H54 (cell line): ENCODE measurements at regions not wholly inside any gene's neighbourhood (a gene's known extent, or its start where the extent isn't known, plus 50 kb on each side); places are given as distances from the start of the nearest gene placed in this dataset.

Source experiments
- DNase-seq: peaks from one replicate; pipeline ENCODE4 v3.0.0; 2011; ENCODE audit warnings: low spot score, mixed read lengths; ENCODE audit not compliant: insufficient read length
- FAIRE-seq: peaks from 3 replicates; lab custom pipeline; 2011; peaks lifted over from hg19 to GRCh38; lab: Jason Lieb, UNC
- POLR2A ChIP-seq: IDR thresholded peaks from 2 replicates; pipeline ENCODE4 v1.6.1; 2011; ENCODE audit warnings: low read depth, mild to moderate bottlenecking, low read length

DNA sequence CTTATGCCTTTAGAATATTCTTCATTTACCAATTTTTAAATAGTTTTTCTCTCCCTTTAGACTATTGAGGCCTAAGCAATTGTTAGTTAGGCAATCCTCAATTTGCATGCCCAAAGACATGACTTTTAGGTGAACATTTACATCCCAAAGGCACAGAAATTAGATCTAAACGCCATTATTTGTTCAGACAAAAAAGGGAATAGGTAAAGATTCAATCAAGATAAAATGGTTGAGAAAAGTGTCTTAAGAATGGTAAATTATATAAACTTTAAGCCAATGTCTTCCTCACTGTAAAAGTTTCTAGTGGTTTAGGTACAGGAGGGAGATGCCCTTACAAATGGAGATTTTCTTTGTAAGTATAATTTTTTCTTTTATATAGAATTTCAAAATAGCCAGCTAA, 50.2 kb upstream of the MME start:
- no peak for FAIRE-seq
- no peak for DNase-seq
- TF ChIP-seq POLR2A = no peak

DNA sequence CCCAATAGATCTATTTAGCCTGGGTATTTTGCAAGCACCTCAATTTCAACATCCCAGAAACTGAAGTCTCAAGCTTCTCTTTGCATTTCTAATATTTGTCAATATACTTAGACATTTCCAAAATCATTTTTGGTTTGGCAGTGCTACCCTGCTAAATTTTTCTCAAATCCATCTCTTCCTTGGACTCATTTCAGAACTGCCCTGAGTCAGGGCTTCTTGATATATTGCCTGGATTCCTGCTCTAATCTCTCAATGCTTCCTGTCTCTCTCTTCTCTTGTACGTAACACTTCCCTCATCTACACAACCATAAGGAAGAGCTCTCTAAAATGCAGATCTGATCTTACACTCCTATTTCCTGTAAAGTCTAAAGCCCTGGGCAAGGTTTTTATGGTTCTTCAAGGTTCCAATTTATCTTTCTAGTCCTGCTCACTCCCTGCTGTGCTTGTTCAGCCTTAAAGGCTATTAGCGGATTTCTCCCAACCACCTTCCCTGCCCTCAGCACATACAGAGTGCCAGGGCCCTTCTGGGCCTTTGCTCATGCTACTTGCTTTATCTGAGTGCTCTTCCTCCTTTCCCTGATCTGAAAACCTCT, 53.0 kb upstream of the MME start:
- FAIRE-seq = peak; percentile 96
- no peak for TF ChIP-seq POLR2A
- DNase-seq = no peak

- FAIRE-seq = peak; percentile 58
- TF ChIP-seq POLR2A = no peak
- peak; percentile 12 for DNase-seq
These were observed 56.0 kb upstream of the MME start for GRCh38 chr3:155024006-155024638.

- no peak for FAIRE-seq
- DNase-seq = no peak
- no peak for TF ChIP-seq POLR2A
These were observed 57.2 kb upstream of the MME start for GRCh38 chr3:155022896-155023295.

DNA sequence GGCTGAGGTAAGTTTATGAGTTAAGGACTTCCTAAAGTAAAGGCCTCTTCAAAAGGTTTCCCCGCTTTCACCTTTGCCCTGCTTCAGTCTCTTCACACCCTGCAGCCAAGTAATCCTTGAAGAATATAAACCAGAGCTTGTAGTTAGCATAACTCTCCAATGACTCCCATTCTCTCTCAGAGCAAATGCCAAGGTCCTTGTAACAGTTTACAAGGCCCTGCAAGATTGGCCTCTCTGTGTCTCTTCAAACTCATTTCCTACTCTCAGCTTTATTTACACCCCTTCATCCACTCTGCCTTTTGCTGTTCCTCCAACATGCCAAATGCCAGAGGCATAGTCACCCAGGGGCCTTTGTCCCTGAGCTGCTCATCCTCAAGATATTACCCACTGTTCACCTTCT, 60.5 kb upstream of the MME start:
- no peak for TF ChIP-seq POLR2A
- DNase-seq = no peak
- peak; percentile 6 for FAIRE-seq

- FAIRE-seq = no peak
- DNase-seq = no peak
- no peak for TF ChIP-seq POLR2A
These were observed 61.3 kb upstream of the MME start for GRCh38 chr3:155018621-155019330.

GRCh38 chr3:155015776-155016436, 64.2 kb upstream of the MME start:
- FAIRE-seq (peak; percentile 86), DNase-seq (no peak)
- TF ChIP-seq POLR2A = no peak

DNA sequence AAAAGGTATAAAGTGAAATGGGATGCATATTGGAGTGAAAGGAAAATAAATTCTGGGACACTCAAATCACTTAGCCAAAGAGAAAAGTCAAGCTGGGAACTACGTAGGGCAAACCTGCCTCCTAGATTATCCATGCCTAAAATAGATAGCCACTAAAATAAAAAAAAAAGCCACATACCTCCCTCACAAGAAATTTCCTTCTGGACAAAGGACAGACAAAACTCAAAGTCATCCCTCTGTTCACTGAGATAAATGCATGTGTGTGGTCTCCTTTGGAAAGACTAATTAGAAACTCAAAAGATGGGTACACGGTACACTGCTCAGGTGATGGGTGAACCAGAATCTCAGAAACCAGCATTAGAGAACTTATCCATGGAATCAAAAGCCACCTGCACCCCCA, 65.2 kb upstream of the MME start:
- DNase-seq (no peak), FAIRE-seq (no peak)
- no peak for TF ChIP-seq POLR2A

DNA sequence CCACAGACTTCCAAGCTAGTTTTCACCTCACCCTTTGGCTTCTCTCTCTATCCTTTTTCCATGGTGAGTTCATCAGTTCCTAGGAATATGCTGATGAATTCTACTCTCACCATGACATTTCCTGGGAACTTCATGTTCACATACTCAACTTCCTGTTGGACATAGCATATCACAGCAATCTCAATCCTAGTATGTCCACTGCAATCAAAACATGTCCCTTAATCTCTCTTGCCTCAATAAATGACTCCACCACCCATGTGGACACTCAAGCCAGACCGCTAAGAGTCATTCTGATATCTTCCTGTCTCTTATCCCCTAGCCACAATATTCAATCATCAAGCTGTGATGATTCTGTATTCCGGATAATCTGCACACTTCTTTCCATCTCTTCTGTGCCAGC, 66.7 kb upstream of the MME start:
- DNase-seq = no peak
- no peak for FAIRE-seq
- TF ChIP-seq POLR2A = no peak

DNA sequence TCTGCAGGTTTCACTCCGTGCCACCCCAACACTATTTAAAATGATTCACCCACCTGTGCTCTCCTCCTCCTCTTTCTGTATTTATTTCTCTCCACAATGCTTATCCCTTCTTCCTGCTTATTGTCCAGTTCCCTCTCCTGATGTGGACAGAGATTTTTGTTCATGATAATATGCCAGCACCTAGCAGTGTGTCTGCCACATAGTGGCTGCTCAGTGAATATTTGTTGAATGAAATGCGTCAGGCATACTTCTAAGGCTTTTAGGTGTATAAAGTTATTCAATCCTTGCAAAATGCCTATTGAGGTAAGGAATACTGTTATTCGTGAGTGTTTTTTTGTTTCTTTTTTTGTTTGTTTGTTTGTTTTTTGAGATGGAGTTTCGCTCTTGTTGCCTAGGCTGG, 67.5 kb upstream of the MME start:
- FAIRE-seq = no peak
- DNase-seq = no peak
- TF ChIP-seq POLR2A = no peak

GRCh38 chr3:155010416-155010815, 69.7 kb upstream of the MME start:
- DNase-seq = no peak
- no peak for FAIRE-seq
- TF ChIP-seq POLR2A = no peak

DNA sequence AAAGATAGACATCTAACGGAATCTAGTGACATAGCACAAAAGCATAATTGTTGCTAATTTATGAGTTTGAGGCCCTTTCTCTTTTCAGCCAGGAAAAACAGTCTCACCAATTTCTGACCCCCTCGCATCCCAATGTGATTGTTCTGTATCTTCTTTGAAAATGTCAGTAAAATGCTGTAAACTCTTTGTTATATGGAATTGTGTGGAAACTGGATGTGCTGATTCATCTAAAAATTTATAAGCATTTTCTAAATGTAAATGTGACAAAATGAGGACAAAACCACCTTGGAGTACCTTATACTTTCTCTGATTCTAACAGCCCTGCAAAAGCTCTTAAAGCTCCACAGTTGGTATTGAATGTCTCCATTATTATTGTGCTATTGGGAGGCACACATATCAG, 70.9 kb upstream of the MME start:
- no peak for TF ChIP-seq POLR2A
- FAIRE-seq (no peak), DNase-seq (no peak)

DNA sequence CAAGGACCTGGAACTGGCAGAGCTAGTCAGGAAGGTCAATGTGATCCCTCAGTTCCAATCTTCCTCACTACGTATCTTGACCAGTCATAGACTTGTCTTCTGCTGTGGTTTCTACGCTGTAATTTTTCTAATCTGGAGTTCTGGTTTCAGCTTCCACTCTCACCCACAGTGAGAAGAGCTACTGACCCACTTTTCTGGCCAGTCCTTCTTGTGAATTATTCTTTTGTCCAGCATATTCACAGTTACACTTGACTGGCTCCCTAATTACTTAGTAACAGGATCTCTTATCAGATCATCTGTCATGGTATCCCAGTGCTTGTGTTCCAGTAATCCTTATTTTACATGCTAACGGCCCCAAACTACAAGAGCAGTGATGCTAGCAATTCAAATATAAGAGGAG, 72.4 kb upstream of the MME start:
- no peak for DNase-seq
- no peak for TF ChIP-seq POLR2A
- no peak for FAIRE-seq

GRCh38 chr3:155001289-155002010, 78.7 kb upstream of the MME start:
- no peak for TF ChIP-seq POLR2A
- DNase-seq (no peak), FAIRE-seq (no peak)

GRCh38 chr3:154992655-154993054, 87.5 kb upstream of the MME start:
- FAIRE-seq (no peak), DNase-seq (no peak)
- no peak for TF ChIP-seq POLR2A
